ENCODE measurements at regions not wholly inside any gene's neighbourhood (a gene's known extent, or its start where the extent isn't known, plus 50 kb on each side); places are given as distances from the start of the nearest gene placed in this dataset.

DNA sequence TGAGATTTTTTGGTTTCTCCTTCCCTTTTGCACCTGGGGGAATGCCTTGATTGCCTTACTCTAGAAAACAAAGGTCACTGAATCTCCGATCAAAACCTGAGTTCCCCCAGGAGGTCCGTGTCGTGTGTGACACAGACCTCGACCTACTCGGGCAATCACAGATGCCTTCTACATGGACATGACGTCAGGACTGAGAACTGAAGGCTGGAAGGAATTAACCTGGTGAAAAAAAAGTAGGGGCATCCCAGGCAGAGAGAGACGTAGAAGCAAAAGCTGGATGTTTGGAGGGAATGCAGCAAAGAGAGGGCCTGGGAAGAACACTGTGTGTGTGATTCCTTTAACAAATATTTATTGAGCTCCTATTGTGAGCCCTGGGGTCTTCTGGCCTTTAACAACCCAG lies 178.0 kb downstream of the PRDM2 start:
- no peak for DNase-seq

DNA sequence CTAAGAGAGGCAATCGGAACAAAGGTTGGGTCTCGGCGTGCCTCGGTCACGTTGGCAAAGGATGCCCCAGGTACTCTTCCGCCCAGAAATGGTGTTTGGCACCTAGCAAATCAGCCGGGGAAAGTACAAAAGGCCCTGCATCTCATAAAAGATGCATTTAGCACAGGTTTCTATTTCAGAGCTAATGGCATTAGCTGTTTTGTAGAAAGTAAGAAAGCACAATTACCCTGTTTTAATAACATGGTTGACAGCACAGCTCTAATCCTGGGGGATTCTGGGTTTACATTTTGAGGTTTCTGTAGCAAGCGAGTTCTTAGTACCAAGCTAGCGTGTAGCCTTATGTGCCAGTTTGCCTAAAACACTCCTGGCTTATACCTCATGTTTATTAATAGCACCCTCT lies 178.5 kb downstream of the PRDM2 start:
- no peak for DNase-seq

DNA sequence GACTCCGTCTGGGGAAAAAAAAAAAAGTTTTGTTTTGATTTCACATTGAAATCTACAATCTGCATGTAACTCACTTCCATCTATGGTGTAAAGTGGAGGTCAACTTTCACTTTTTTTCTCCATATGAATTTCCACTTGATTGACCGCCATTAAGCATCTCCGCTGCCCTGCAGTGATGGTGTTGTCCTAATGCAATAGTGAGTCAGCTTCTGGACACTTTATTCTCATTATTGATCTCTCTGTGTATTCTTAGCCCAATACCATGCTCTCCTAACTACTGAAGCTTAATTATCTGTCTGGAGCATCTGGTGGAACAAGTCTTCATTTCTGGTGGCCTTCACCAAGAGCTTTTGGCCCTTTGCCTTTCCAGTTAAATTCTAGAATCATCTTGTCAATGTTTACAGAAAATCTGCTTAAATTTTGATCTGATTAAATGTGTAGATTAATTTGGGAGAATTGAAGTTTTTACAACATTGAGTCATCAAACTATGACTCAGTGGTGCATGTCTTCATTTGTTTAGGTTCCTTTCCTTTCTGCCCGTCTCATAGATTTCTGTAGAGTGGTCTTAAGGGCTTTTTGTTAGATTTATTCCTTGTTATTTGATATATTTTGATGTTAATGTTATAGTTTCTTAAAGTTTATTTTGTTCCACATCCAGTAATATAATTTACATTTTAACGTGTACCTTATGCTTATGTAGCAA lies 181.5 kb downstream of the PRDM2 start:
- DNase-seq: no peak

DNA sequence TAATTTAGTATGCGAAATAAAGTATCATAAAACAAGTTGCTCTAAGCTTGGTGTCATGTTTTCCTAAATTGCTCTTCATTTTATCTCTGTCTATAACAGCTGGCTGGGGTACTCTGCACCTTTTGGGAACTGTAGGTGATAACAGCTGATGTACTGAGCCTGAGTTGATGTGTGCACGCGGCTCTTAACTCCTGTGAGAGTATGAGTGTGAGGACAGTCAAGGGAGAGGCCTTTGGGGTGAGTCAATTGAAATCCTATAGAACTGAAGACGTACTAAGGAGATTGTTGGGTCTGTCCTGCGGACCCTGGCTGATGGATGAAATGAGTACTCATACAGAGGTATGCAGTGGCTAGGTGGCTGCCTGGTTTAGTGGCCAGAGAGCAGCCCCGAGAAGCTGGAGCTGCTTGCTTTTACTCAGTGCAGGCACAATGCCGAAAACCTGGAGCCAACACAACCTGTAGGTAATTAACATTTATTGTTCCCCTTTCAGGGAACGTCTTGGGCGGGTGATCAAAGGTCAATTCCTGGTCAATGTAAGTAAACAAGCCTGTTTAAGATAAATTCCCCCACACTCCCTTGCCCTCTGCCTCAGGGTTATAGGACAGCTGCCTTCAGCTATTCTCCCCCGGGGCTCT lies 188.5 kb downstream of the PRDM2 start:
- no peak for DNase-seq

DNA sequence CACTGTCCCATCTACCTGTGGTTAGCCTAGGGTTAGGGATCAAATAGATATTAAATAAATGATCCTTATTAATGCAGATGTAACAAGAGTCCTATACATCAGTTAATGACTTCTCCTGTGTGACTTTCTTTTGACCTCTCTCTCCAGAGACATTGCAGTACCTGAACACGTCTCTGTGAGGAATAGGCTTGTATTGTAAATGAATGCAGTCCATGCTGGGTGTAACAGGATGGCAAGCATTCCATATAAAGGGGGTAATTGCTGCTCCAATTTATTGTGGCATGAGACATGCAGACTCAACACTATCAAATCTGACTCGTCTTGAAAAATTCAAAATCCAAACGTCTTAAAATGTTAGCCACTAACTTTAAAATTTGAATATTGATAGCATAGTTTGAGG lies 189.5 kb downstream of the PRDM2 start:
- DNase-seq: no peak

DNA sequence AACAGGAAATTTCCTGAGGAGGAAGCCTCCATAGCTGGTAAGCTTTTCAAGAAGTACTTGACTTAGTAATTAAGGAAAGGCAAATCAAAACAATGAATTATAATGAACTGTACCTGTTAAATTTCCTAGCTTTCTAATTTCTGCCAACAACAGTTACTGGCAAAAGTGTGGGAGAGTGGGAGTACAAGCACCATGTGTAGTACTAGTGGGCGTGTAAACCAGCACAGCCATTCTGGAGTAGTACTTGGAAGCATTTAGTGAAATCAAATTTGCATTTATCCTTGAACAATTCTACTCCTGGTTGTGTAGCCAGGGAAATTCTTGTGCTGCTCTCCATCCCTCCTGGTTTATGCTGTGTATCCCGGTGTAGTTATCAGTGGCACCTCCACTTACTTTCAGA lies 190.8 kb downstream of the PRDM2 start:
- no peak for DNase-seq

DNA sequence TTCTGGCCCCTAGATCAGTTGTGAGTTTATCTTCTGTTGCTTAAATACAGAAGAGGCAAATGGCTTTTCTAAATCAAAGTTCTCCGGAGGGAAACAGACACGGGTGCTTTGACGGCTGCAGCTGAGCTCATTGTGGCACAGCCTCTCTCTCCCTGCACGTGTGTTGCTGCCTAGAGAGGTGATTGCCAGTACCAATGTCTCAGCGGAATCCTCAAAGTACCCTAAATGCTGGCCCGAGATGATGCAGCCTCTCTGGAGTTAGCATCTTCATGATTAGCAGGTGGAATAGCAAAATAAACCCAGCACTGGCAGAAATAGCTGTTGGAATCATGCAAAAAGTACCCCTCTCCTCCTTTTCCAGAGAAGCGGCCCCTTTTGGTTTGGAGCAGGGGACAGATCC lies 192.2 kb downstream of the PRDM2 start:
- no peak for DNase-seq

DNA sequence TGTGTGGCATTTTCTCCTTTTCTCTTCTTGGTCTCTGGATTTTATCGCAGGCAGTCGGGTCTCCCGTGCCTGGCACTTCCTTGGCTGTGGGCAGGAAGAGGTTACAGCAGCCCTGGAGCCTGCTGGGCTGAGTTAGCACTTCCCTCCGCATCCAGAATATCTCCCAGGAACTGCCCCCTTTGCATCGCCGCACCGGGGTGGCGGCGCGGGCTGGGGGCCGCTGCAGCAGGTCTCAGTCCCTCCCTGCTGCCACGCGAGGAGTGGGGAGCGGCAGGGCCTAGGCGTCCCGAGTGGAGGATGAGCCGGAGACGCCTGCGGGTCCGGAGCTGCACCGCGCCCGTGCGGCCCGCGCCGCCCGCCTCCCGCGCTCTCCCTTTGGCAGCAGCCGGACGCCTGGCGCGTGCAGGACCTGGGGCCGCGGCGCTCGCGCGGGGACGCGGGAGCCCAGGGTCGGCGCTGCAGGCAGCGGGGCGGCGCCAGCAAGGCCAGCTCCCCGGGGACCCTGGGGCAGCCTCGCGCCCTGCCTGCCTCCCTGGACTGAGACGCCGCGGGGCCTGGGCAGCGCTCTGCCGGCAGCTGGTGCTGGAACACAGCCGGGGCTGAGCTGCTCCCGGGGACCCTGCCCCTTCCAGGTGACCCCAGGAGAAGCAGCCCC lies 192.8 kb downstream of the PRDM2 start:
- DNase-seq: no peak

DNA sequence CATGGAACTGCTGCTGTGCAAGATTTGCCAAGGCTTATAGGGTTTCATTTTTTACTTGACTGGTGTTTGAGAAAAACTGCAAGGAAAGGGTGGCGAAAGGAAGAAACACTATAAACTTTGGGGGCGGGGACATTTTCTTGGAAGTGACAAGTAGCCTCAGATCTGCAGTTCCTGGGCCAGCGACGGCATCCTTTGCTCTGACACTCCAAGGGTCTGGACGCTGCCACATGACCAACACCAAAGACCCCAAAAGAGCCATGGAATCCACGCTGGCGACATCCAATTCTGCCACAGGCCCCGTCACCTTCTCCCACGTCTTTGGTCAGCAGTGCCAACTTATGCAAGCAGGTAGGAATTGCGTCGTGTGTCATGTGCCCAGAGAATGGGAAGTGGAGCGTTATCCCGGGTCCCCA lies 193.4 kb downstream of the PRDM2 start:
- DNase-seq: no peak

DNA sequence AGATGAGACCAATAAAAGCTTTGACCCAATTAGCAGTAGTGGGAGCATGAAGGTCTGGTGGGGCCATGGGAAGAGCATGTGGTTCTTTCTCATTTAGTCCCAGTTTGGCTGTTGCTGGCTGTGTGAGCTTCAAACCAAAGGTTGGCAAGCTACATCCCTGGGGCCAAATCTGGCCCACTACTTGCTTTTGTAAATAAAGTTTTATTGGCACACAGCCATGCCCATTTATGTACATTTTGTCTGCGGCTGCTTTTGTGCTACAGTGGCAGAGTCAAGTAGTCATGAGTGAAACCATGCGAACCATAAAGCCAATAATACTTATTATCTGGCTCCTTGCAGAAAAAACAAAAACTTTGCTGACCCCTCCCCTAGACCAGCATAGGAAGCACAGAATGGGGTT lies 196.9 kb downstream of the PRDM2 start:
- DNase-seq: no peak

DNA sequence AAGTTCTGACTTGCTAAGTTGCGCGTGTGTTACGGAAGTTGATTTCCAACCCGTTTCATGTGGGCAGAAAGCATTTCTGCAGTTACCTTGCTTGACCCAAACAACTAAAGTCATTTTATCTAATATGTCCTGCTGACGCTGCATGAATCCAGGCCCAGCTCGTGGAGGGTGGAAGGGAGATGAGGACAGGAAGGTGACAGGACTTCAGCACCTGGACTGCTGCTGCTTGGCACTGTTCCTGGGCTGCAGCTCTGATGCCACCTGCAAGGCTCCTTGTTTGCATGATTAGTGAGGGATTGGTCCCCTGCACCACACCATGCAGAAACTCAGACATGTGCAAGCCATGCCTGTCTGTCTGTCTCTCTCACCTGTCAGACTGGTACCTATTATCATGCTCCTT lies 198.4 kb downstream of the PRDM2 start:
- no peak for DNase-seq

DNA sequence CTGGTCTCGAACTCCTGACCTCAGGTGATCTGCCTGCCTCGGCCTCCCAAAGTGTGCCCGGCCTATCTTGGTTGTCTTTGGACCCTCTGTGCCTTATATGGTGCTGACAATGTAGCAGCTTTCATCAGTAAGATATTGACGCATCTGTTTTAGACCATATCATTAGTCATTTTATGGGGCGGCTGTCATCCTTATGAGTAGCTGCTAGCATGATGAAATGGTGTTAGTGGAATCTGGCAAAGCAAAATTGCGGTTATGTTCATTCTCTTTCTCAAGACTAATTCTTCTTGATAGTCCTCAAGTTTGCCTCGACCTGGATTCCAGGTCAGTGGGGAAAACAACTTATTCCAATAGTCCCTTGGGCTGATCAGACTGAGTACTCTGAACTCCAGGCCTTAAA lies 199.9 kb downstream of the PRDM2 start:
- no peak for DNase-seq

DNA sequence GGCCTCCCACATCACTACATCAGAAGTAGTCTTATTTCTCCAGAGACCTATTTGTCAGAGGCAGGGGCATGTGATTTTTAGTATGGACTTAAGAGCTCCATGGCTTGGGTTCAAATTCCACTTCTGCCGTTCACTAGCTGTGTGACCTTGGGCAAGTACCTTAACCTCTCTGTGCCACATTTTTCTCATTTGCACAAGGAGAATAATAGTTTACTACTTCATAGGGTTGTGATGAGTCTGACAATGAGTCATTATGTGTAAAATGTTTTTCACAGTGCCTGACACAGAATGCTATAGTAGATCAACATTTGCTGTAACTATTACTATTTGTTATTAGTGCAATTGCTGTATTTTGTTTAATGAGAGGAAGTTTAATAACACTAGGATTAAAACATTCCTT lies 200.6 kb downstream of the PRDM2 start:
- DNase-seq: no peak

DNA sequence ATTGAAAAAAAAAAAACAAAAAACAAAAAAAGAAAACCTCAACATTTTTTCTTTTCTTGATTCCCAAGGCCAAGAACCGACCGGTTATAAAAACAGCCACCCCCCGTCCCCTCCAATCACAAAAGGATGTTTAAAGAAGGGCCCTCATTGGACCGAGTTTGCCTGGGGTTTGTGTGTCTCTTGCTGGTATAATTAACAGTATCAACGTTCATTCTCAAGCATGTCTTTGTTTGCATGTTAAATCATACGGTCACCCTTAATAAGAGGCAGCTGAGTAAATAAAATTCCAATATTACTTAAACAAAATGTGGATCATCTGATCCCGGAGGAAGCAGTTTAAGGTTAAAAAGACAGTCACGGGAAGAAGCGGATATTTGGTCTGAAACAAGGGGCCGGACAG lies 201.1 kb downstream of the PRDM2 start:
- no peak for DNase-seq

DNA sequence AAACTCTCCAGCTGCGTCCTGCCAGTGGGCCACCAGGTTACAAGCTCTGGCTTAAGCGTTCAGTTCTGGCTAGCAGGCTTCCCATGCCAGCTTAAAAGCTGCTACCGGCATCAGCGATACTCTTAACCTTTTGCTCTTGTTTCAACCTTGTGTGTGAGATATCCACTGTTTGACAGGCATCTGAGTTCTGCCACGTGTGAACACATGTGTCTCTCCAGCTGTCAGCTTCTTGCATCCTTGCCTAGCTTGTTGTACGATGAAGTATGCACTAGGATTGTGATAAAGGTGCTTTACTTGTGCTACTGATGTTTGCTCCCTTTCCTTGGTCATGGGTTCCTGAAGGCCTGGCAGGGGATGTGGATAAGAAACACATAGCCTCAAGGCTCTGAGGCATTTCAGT lies 201.6 kb downstream of the PRDM2 start:
- no peak for DNase-seq

DNA sequence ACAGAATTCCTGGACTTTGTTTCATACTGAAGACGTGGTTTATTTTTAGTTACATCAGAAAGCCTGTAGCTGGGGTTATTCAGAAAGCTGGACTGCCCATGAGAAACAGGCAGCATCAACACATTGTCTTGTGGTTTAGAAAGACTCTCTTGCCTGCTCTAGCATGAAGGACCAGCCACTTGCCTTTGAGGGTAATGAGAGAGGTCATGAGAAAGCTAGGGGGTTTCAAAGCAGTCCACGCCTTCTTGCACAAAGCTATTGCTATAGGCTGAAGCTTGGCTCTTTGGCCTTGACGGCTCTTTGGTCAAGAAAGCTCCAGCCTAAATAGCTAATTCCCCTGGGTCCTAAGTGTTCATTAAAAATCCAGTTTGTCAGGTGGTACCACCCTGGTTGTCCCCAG lies 208.1 kb downstream of the PRDM2 start:
- DNase-seq: no peak

DNA sequence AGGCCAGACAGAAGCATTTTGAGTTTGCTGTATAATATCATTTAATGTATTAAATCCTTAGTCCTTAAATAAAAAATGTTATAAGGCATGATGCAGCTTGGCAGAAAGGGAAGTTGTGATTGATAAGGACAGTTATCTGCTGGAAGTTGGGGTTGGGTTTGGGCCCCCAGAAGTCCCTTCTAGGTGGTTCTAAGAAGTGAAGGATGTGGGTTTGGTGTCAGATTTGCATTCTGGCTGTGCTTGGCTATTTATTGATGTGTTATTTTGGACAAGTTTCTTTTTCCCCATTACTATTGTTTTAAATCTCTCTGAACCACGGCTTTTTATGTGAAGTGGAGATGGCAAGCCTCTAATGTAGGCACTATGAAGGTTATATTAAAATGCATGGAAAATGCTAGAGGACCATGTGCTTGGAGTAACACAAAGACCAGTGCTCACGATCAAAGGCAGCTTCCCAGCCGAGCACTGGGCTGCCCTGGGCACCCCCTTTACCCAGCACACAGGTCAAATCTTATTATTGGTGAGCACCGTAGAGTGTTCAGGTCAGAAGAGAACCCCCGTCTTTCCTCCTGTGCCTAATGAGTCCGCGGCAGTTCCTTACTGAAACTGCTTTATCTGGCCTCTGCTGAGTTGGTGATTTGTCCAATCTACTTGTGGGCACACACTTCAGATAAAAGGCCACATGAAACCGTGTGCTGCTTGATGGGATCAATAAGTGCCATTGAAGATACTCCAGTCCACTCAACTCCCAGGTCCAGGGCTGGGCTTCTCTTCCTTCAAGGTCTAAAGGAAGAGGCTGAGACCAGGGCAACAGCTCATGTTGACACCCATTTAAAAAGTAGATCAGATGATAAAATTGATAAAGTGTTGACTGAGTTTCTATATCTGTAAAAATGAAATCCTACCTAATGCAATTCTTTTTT lies 212.0 kb downstream of the PRDM2 start:
- no peak for DNase-seq

DNA sequence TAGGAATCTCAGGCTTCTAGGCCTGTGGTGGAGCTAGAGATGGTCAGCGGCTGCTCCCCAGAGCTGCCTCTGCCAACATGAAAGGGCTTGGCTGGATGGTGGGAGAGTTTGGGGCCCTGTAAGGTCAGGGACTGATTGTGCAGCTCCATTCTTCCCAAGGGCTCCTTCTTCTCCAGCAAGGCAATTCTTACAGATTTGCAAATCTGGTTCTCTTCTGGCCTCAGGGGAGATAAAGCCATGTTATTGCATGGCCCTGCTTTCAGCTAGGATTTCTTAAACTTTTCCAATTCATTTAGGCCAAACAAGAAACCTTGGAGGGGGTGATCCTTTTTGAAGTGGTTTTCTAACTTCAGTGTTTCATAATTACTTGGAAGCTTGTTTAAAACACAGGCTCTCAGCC lies 213.4 kb downstream of the PRDM2 start:
- no peak for DNase-seq

DNA sequence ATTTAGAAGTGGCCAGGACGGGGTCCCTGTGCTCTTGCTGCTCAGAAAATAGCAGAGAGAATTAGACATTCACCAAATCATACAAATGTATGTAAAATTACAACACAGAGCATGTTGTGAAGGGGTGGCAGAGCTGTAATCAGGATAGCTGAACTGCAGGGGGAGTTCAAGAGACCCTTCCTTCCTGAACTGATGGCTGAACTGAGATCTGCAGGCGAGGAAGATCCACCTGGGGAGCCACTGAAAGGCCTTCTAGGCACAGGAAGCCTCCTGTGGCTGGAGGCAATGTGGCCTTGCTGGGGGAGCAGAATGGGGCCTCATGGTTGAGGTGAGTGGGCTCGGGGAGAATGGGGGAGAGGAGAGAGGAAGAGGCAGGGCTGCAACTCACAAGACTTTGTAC lies 216.5 kb downstream of the PRDM2 start:
- no peak for DNase-seq

DNA sequence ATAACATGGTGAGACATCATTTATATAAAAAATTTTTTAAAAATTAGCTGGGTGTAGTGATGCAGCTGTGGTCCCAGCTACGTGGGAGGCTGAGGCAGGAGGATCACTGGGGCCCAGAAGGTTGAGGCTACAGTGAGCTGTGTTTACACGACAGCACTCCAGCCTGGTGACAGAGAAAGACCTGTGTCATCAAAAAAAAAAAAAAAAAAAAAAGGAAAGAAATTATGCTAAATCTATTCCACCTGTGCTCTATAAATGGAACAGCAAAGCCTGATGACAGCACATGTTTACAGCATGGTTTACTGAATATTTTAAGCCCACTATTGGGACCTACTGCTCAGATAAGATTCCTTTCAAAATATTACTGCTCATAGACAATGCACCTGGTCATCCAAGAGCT lies 217.6 kb downstream of the PRDM2 start:
- no peak for DNase-seq

DNA sequence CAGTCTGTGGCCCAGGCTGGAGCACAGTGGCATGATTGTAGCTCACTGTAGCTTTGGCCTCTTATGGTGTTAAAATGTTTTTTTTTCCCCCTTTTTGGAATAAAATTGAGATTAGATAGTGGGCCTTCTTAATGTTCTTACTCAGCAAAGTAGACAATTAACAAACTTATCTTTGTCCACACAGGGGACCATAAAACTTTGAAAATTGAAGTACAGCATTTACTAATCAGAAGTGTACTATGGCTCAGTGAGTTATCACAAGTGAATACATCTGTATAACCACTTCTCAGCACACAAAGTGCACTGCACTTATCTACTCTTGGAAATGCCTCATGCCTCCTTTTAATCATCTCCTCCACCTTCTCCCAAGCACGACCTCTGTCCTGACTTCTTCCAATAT lies 218.9 kb downstream of the PRDM2 start:
- no peak for DNase-seq

DNA sequence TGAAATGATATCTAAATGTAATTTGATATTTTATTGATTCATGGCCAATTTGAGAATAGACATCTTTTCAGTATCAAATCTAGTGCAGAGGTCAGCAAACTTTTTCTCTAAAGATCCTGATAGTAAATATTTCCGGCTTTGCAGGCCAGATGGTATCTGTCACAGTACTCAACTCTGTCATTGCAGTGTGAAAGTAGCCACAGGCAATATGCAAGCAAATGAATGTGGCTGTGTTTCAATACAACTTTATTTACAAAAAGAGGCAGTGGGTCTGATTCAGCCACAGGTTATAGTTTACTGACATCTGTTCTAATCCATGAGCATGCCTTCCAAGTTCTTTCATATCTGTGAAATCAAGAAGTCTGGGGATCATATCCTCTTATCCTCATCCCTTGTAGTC lies 221.2 kb downstream of the PRDM2 start:
- no peak for DNase-seq

DNA sequence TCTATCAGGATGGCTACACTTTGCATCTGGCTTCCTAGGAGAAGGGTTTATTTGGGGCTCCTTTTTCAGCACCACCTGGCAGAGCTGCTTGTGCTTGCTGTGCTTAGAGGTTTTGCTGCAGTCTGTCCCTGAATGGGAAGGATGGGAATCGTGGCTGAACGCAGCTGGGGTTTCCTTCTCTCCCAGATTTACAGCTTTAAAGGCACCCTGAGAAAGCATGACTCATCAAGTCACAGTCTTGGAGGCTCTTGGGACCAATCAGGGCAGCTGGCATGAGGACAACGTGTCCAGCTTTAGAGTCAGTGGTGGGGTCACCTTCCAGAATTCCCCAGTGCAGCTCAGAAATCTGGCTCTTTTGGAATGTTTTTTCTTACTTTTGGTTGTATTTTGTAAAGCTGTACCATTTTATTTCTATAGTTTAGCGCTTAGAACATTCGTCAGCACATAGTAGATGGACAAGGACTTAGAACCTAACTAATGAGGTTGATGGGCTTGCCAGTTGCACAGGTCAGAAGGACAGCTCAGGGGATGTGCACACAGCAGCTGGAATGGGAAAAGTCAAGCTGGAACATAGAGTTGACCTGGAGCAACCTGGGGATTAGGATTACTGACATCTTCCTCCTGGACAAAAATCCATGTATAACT lies 222.6 kb downstream of the PRDM2 start:
- no peak for DNase-seq

All from DMS53 (cell line).